AG09319 (cell line): ENCODE measurements at regions not wholly inside any gene's neighbourhood (a gene's known extent, or its start where the extent isn't known, plus 50 kb on each side); places are given as distances from the start of the nearest gene placed in this dataset.

Experiments
- DNase-seq: peaks from one replicate; pipeline ENCODE4 v3.0.0-alpha.2; 2010; ENCODE audit warnings: low read depth; ENCODE audit errors: extremely low read depth
- TF ChIP-seq, protein P1 (sequence below): IDR thresholded peaks from 2 replicates; pipeline ENCODE4 v1.5.1; 2011; ENCODE audit warnings: low read depth, mild to moderate bottlenecking, inconsistent platforms, low read length, moderate library complexity

- no peak for DNase-seq
- TF ChIP-seq, protein P1, sequence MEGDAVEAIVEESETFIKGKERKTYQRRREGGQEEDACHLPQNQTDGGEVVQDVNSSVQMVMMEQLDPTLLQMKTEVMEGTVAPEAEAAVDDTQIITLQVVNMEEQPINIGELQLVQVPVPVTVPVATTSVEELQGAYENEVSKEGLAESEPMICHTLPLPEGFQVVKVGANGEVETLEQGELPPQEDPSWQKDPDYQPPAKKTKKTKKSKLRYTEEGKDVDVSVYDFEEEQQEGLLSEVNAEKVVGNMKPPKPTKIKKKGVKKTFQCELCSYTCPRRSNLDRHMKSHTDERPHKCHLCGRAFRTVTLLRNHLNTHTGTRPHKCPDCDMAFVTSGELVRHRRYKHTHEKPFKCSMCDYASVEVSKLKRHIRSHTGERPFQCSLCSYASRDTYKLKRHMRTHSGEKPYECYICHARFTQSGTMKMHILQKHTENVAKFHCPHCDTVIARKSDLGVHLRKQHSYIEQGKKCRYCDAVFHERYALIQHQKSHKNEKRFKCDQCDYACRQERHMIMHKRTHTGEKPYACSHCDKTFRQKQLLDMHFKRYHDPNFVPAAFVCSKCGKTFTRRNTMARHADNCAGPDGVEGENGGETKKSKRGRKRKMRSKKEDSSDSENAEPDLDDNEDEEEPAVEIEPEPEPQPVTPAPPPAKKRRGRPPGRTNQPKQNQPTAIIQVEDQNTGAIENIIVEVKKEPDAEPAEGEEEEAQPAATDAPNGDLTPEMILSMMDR: no peak
Observed at GRCh38 chr2:105504459-105504858, 105.6 kb upstream of the FHL2 start.

- no peak for DNase-seq
Observed at GRCh38 chr2:105502625-105503334, 103.9 kb upstream of the FHL2 start.

GRCh38 chr2:105498281-105498846, 99.5 kb upstream of the FHL2 start:
- TF ChIP-seq, protein P1: no peak
- DNase-seq: no peak

More at GRCh38 chr2:105502625-105503334, 103.9 kb upstream of the FHL2 start:
- TF ChIP-seq, protein P1: no peak

DNA sequence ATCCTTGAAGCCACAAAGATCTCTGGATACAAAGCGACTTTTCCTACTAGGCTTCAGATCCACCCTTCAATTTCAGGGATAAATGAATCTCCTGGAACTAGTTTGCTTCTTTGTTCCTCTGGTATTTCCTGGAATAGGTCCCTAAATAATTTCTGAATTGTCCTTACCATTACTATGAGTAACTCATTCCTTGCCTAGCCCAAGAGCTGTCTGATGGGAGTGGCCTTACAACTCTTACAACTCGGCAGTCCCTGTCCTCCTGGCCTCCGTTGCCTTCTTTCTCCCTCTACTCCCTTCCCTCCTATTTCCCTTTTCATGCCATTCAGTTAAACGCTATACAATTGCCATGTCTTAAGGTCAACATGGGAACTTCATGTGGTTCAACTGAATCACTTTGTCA, 98.2 kb upstream of the FHL2 start:
- TF ChIP-seq, protein P1: no peak
- DNase-seq: no peak

DNA sequence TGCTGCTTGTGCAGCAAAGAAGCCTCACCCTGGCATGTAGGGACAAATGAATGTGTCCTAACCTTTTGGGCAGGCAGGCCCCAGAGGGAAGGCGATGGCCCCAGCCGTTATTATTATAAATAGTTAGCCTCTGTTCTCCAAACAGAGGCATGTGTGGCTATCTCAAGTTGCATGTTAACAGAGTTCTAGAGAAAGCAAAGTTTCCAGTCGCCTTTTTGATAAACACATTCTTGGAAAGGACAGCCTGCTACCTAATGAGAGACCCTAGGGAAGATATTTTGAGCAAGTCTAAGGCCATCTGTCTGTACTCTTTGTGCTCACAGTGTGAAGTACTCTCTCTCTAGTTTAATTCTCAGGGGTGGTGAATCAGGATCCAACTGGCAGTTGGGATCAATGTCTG, 97.4 kb upstream of the FHL2 start:
- TF ChIP-seq, protein P1: no peak
- no peak for DNase-seq

GRCh38 chr2:105494683-105495425, 96.0 kb upstream of the FHL2 start:
- TF ChIP-seq, protein P1: no peak
- no peak for DNase-seq

DNA sequence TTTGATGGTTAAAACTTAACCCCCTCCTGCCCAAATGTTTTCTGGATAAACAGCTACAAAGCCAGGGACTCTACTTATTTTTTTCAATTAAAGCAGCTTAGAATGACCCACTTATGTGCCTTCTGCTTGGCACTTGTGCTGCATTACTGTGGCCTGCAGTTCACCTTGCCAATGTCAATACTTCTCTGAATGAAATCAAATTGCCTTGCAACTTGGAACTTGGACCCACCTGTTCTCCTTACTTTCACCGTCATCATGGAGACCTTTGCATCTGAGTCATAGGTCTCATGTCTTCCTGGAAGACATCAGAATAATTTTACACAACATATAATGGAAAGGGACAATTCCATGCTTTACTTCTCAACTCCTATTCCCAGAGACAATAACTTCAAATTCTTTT, 92.1 kb upstream of the FHL2 start:
- TF ChIP-seq, protein P1: no peak
- no peak for DNase-seq
